GM18519 (cell line): ENCODE measurements at regions not wholly inside any gene's neighbourhood (a gene's known extent, or its start where the extent isn't known, plus 50 kb on each side); places are given as distances from the start of the nearest gene placed in this dataset.
"Not testable (repeated sequence)": the region's sequence is repeated elsewhere in the genome, so short reads cannot be mapped to it uniquely, and the experiment has no call there.

Experiments
- ATAC-seq: cut with Tn5 transposase; IDR thresholded peaks from one replicate; pipeline ENCODE4 v1.9.1; 2021; ENCODE audit warnings: mild to moderate bottlenecking, moderate library complexity; ENCODE audit not compliant: unreplicated experiment, low FRiP score

- no peak for ATAC-seq
These were observed 188.7 kb upstream of the IGF1 start for GRCh38 chr12:102669056-102669455.

GRCh38 chr12:102666176-102666575 is 185.8 kb upstream of the IGF1 start:
- not testable (repeated sequence) for ATAC-seq

- ATAC-seq = no peak
These were observed 179.0 kb upstream of the IGF1 start for GRCh38 chr12:102659200-102659911.

- ATAC-seq = no peak
These were observed 173.0 kb upstream of the IGF1 start for GRCh38 chr12:102653406-102653805.

GRCh38 chr12:102652645-102653313 is 172.4 kb upstream of the IGF1 start:
- peak; percentile 64 for ATAC-seq

- no peak for ATAC-seq
These were observed 165.6 kb upstream of the IGF1 start for GRCh38 chr12:102645968-102646367.

- ATAC-seq = no peak
These were observed 163.7 kb upstream of the IGF1 start for GRCh38 chr12:102643879-102644575.

GRCh38 chr12:102642199-102642598 is 161.8 kb upstream of the IGF1 start:
- no peak for ATAC-seq

- ATAC-seq = peak; percentile 56
These were observed 160.3 kb upstream of the IGF1 start for GRCh38 chr12:102640658-102641057.

- no peak for ATAC-seq
These were observed 158.4 kb upstream of the IGF1 start for GRCh38 chr12:102638777-102639176.

GRCh38 chr12:102633981-102634605 is 153.7 kb upstream of the IGF1 start:
- ATAC-seq = no peak

GRCh38 chr12:102631274-102631673 is 150.9 kb upstream of the IGF1 start:
- no peak for ATAC-seq

GRCh38 chr12:102629262-102629888 is 149.0 kb upstream of the IGF1 start:
- no peak for ATAC-seq

- no peak for ATAC-seq
These were observed 145.5 kb upstream of the IGF1 start for GRCh38 chr12:102625819-102626218.

- no peak for ATAC-seq
These were observed 142.3 kb upstream of the IGF1 start for GRCh38 chr12:102622618-102623017.

- no peak for ATAC-seq
These were observed 138.0 kb upstream of the IGF1 start for GRCh38 chr12:102618197-102618877.

GRCh38 chr12:102616692-102617091 is 136.3 kb upstream of the IGF1 start:
- ATAC-seq = no peak

GRCh38 chr12:102611995-102612394 is 131.6 kb upstream of the IGF1 start:
- no peak for ATAC-seq

- ATAC-seq = no peak
These were observed 129.6 kb upstream of the IGF1 start for GRCh38 chr12:102609996-102610395.

- ATAC-seq = no peak
These were observed 122.7 kb upstream of the IGF1 start for GRCh38 chr12:102603021-102603420.
